GM12891 (cell line): ENCODE measurements at regions not wholly inside any gene's neighbourhood (a gene's known extent, or its start where the extent isn't known, plus 50 kb on each side); places are given as distances from the start of the nearest gene placed in this dataset.
"Not testable (repeated sequence)": the region's sequence is repeated elsewhere in the genome, so short reads cannot be mapped to it uniquely, and the experiment has no call there.

ENCODE experiments used
- PAX5 ChIP-seq: IDR thresholded peaks from 2 replicates; pipeline ENCODE4 v1.6.1; 2011; ENCODE audit warnings: low read length, moderate library complexity, mild to moderate bottlenecking; ENCODE audit not compliant: insufficient read depth, severe bottlenecking
- POLR2A ChIP-seq: IDR thresholded peaks from 2 replicates; pipeline ENCODE4 v1.6.1; 2011; ENCODE audit warnings: low read depth, low read length, control low read depth
- POLR2AphosphoS5 ChIP-seq: IDR thresholded peaks from 2 replicates; pipeline ENCODE4 v1.6.1; 2011; ENCODE audit warnings: low read depth, low read length, control low read depth

DNA sequence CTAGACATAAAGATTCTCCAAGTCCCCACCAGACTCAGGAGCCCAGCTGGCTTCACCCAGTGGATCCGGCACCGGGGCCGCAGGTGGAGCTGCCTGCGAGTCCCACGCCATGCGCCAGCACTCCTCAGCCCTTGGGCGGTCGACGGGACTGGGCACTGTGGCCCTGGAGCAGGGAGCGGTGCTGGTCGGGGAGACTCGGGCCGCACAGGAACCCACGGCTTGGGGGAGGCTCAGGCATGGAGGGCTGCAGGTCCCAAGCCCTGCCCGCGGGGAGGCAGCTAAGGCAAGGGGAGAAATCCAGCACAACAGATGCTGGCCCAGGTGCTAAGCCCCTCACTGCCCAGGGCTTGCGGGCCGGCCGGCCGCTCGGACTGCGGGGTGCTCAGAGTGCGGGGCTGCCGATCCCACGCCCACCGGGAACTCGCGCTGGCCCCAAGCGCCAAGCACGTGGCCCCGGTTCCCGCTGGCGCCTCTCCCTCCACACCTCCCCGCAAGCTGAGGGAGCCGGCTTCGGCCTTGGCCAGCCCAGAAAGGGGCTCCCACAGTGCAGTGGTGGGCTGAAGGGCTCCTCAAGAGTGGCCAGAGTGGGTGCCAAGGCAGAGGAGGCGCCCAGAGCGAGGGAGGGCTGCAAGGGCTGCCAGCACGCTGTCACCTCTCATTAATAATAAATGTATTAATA is 212.6 kb upstream of the LRRTM4 start:
- not testable (repeated sequence) for TF ChIP-seq POLR2A, POLR2AphosphoS5, PAX5
